ENCODE measurements at regions not wholly inside any gene's neighbourhood (a gene's known extent, or its start where the extent isn't known, plus 50 kb on each side); places are given as distances from the start of the nearest gene placed in this dataset.
"Not testable (repeated sequence)": the region's sequence is repeated elsewhere in the genome, so short reads cannot be mapped to it uniquely, and the experiment has no call there.

- H3K4me3 Mint-ChIP-seq, H3K4me1 Mint-ChIP-seq, H3K27me3 Mint-ChIP-seq, H3K36me3 Mint-ChIP-seq, H3K27ac Mint-ChIP-seq, CTCF ChIA-PET, DNase-seq, H3K9me3 Mint-ChIP-seq: not testable (repeated sequence)
Measured at GRCh38 chrX:40788698-40789097, 53.4 kb upstream of the MED14 start.

- no peak overlapping the region for H3K4me3 Mint-ChIP-seq
- peaks cover 7% of the 10 kb centered on the region for H3K9me3 Mint-ChIP-seq
- peaks cover 4% of the 10 kb centered on the region for H3K27me3 Mint-ChIP-seq
- peaks cover 5% of the 10 kb centered on the region for H3K4me1 Mint-ChIP-seq
- CTCF ChIA-PET = interaction anchor here (3.9 kb wide), 1 partner anchor 141 kb away, joined by 45 read pairs; no protein-coding TSS in a partner anchor
- H3K27ac Mint-ChIP-seq = no peak overlapping the region
- DNase-seq = no peak
- no peaks in the 10 kb centered on the region for H3K36me3 Mint-ChIP-seq
Measured at GRCh38 chrX:40792433-40792832, 57.1 kb upstream of the MED14 start.

GRCh38 chrX:40794829-40795130 is 59.4 kb upstream of the MED14 start:
- not testable (repeated sequence) for H3K4me3 Mint-ChIP-seq, H3K27me3 Mint-ChIP-seq, H3K36me3 Mint-ChIP-seq, H3K27ac Mint-ChIP-seq, H3K9me3 Mint-ChIP-seq, DNase-seq, H3K4me1 Mint-ChIP-seq
- CTCF ChIA-PET = interaction anchor here (0.7 to 3.9 kb wide), 8 partner anchors 9 to 321 kb away, joined by 3 to 45 read pairs (median 10); no protein-coding TSS in a partner anchor

- CTCF ChIA-PET = interaction anchor here (0.7 kb wide), 1 partner anchor 143 kb away, joined by 5 read pairs; no protein-coding TSS in a partner anchor
- not testable (repeated sequence) for H3K36me3 Mint-ChIP-seq, H3K27me3 Mint-ChIP-seq, H3K4me1 Mint-ChIP-seq, H3K27ac Mint-ChIP-seq, H3K4me3 Mint-ChIP-seq, DNase-seq, H3K9me3 Mint-ChIP-seq
Measured at GRCh38 chrX:40799745-40800144, 64.4 kb upstream of the MED14 start.

GRCh38 chrX:40805404-40805803 is 70.1 kb upstream of the MED14 start:
- Mint-ChIP-seq H3K27ac (no peak overlapping the region), H3K4me3 (no peak overlapping the region), H3K27me3 (no peaks in the 10 kb centered on the region), H3K36me3 (no peaks in the 10 kb centered on the region), H3K4me1 (no peaks in the 10 kb centered on the region), H3K9me3 (no peaks in the 10 kb centered on the region)
- CTCF ChIA-PET = no interaction called here
- no peak for DNase-seq

- DNase-seq = no peak
- Mint-ChIP-seq H3K9me3 (no peaks in the 10 kb centered on the region), H3K4me1 (no peaks in the 10 kb centered on the region), H3K27me3 (no peaks in the 10 kb centered on the region), H3K4me3 (no peak overlapping the region), H3K27ac (no peak overlapping the region), H3K36me3 (no peaks in the 10 kb centered on the region)
- CTCF ChIA-PET = interaction anchor here (1.3 kb wide), 1 partner anchor 13 kb away, joined by 3 read pairs; no protein-coding TSS in a partner anchor
Measured at GRCh38 chrX:40806513-40807220, 71.3 kb upstream of the MED14 start.

GRCh38 chrX:40807384-40807783 is 72.0 kb upstream of the MED14 start:
- no peak overlapping the region for H3K4me3 Mint-ChIP-seq
- DNase-seq = no peak
- H3K27ac Mint-ChIP-seq = no peak overlapping the region
- H3K9me3 Mint-ChIP-seq = no peaks in the 10 kb centered on the region
- no peaks in the 10 kb centered on the region for H3K27me3 Mint-ChIP-seq
- no peaks in the 10 kb centered on the region for H3K36me3 Mint-ChIP-seq
- CTCF ChIA-PET = interaction anchor here (1.3 kb wide), 1 partner anchor 13 kb away, joined by 3 read pairs; no protein-coding TSS in a partner anchor
- H3K4me1 Mint-ChIP-seq = no peaks in the 10 kb centered on the region

GRCh38 chrX:40808203-40808602 is 72.9 kb upstream of the MED14 start:
- no peak overlapping the region for H3K27ac Mint-ChIP-seq
- DNase-seq = no peak
- H3K4me1 Mint-ChIP-seq = no peaks in the 10 kb centered on the region
- no peaks in the 10 kb centered on the region for H3K27me3 Mint-ChIP-seq
- no peaks in the 10 kb centered on the region for H3K9me3 Mint-ChIP-seq
- H3K4me3 Mint-ChIP-seq = no peak overlapping the region
- no peaks in the 10 kb centered on the region for H3K36me3 Mint-ChIP-seq
- CTCF ChIA-PET = no interaction called here

- no peak for DNase-seq
- CTCF ChIA-PET = no interaction called here
- H3K27ac Mint-ChIP-seq = no peak overlapping the region
- no peaks in the 10 kb centered on the region for H3K4me1 Mint-ChIP-seq
- H3K36me3 Mint-ChIP-seq = no peaks in the 10 kb centered on the region
- no peaks in the 10 kb centered on the region for H3K9me3 Mint-ChIP-seq
- H3K4me3 Mint-ChIP-seq = no peak overlapping the region
- no peaks in the 10 kb centered on the region for H3K27me3 Mint-ChIP-seq
Measured at GRCh38 chrX:40809210-40809609, 73.9 kb upstream of the MED14 start.

GRCh38 chrX:40815045-40815444 is 79.7 kb upstream of the MED14 start:
- H3K27ac Mint-ChIP-seq, H3K27me3 Mint-ChIP-seq, H3K4me1 Mint-ChIP-seq, H3K9me3 Mint-ChIP-seq, DNase-seq, H3K4me3 Mint-ChIP-seq, CTCF ChIA-PET, H3K36me3 Mint-ChIP-seq: not testable (repeated sequence)

GRCh38 chrX:40816906-40817305 is 81.6 kb upstream of the MED14 start:
- Mint-ChIP-seq H3K9me3 (no peaks in the 10 kb centered on the region), H3K4me1 (no peaks in the 10 kb centered on the region), H3K27ac (no peak overlapping the region), H3K27me3 (no peaks in the 10 kb centered on the region), H3K4me3 (no peak overlapping the region), H3K36me3 (no peaks in the 10 kb centered on the region)
- CTCF ChIA-PET = no interaction called here
- DNase-seq = no peak

GRCh38 chrX:40818236-40818635 is 82.9 kb upstream of the MED14 start:
- no peaks in the 10 kb centered on the region for H3K9me3 Mint-ChIP-seq
- CTCF ChIA-PET = no interaction called here
- H3K27me3 Mint-ChIP-seq = no peaks in the 10 kb centered on the region
- H3K36me3 Mint-ChIP-seq = no peaks in the 10 kb centered on the region
- H3K4me3 Mint-ChIP-seq = no peak overlapping the region
- no peak for DNase-seq
- H3K4me1 Mint-ChIP-seq = no peaks in the 10 kb centered on the region
- no peak overlapping the region for H3K27ac Mint-ChIP-seq

GRCh38 chrX:40821780-40822179 is 86.4 kb upstream of the MED14 start:
- Mint-ChIP-seq H3K36me3 (no peaks in the 10 kb centered on the region), H3K4me3 (no peak overlapping the region), H3K27ac (no peak overlapping the region), H3K4me1 (no peaks in the 10 kb centered on the region), H3K27me3 (no peaks in the 10 kb centered on the region), H3K9me3 (peaks cover 3% of the 10 kb centered on the region)
- no peak for DNase-seq
- CTCF ChIA-PET = no interaction called here

- no peak for DNase-seq
- no peak overlapping the region for H3K4me3 Mint-ChIP-seq
- H3K9me3 Mint-ChIP-seq = peaks cover 3% of the 10 kb centered on the region
- H3K4me1 Mint-ChIP-seq = no peaks in the 10 kb centered on the region
- H3K27ac Mint-ChIP-seq = no peak overlapping the region
- no peaks in the 10 kb centered on the region for H3K27me3 Mint-ChIP-seq
- H3K36me3 Mint-ChIP-seq = no peaks in the 10 kb centered on the region
- CTCF ChIA-PET = no interaction called here
Measured at GRCh38 chrX:40827331-40827730, 92.0 kb upstream of the MED14 start.

GRCh38 chrX:40831750-40832149 is 96.4 kb upstream of the MED14 start:
- Mint-ChIP-seq H3K27ac (no peak overlapping the region), H3K4me3 (no peak overlapping the region), H3K36me3 (no peaks in the 10 kb centered on the region), H3K4me1 (no peaks in the 10 kb centered on the region), H3K9me3 (no peaks in the 10 kb centered on the region), H3K27me3 (no peaks in the 10 kb centered on the region)
- CTCF ChIA-PET = no interaction called here
- DNase-seq = no peak

GRCh38 chrX:40832723-40833122 is 97.4 kb upstream of the MED14 start:
- Mint-ChIP-seq H3K4me1 (no peaks in the 10 kb centered on the region), H3K4me3 (no peak overlapping the region), H3K27ac (no peak overlapping the region), H3K9me3 (no peaks in the 10 kb centered on the region), H3K27me3 (no peaks in the 10 kb centered on the region), H3K36me3 (no peaks in the 10 kb centered on the region)
- CTCF ChIA-PET = no interaction called here
- DNase-seq = no peak

All from activated naive CD4-positive, alpha-beta T cell treated with anti-CD3 and anti-CD28 coated beads, Interleukin-2, amount 10 ng/mL, durations not matched to agents 7 days and 5 days (primary cell).